B cell (primary cell): ENCODE measurements at regions not wholly inside any gene's neighbourhood (a gene's known extent, or its start where the extent isn't known, plus 50 kb on each side); places are given as distances from the start of the nearest gene placed in this dataset.

Experiments
- ATAC-seq: fragments of 200-7000 bp; cut with Tn5 transposase; one replicate; pipeline ENCODE4 v1.10.0; 2021; ENCODE audit warnings: low read depth, mild to moderate bottlenecking, moderate number of reproducible peaks, moderate library complexity
- CTCF ChIA-PET: fragments of 350-600 bp; sonication (Branson Sonifier 250); formaldehyde crosslinking; loops from one replicate; lab custom pipeline; 2021; ENCODE audit warnings: antibody characterized with exemption, inconsistent platforms; lab: Charles Lee
- POLR2A ChIA-PET: fragments of 350-600 bp; sonication (Branson Sonifier 250); formaldehyde crosslinking; loops from one replicate; lab custom pipeline; 2021; ENCODE audit warnings: antibody characterized with exemption; lab: Charles Lee
- DNase-seq: peaks from one replicate; pipeline ENCODE4 v3.0.0; 2013
- H2AFZ ChIP-seq: 2 replicates; pipeline ENCODE4 v1.6.1; 2012; ENCODE audit warnings: mild to moderate bottlenecking, low read depth, low read length; ENCODE audit not compliant: insufficient read depth, poor library complexity, severe bottlenecking
- H3K27ac ChIP-seq, 2 donors: 1 replicate in 1 of 2; 2 replicates in 1 of 2; pipeline ENCODE4 v1.5.1; 2012 to 2013; ENCODE audit warnings: low read length in 2 of 2, mild to moderate bottlenecking in 2 of 2, moderate library complexity in 1 of 2
- H3K27me3 ChIP-seq, 4 experiments: fragments of 200-600 bp in 1 of 4; sonication (generic) in 1 of 4; replicated peaks in 1 of 4; 1 replicate in 2 of 4; 2 replicates in 2 of 4; pipeline versions ENCODE4 v1.6.1 to v1.7.0; 2013 to 2016; ENCODE audit warnings: low read length in 3 of 4, mild to moderate bottlenecking in 2 of 4, mixed read lengths in 1 of 4, moderate library complexity in 1 of 4; ENCODE audit not compliant: insufficient read depth in 4 of 4, control insufficient read depth in 3 of 4; ENCODE audit errors: control extremely low read depth in 1 of 4
- H3K36me3 ChIP-seq, 2 experiments: replicated peaks in 1 of 2; 1 replicate in 1 of 2; 2 replicates in 1 of 2; pipeline versions ENCODE4 v1.6.1 to v1.7.1; 2013; ENCODE audit warnings: low read length in 1 of 2; ENCODE audit not compliant: insufficient read depth in 2 of 2, control insufficient read depth in 1 of 2; ENCODE audit errors: control extremely low read depth in 1 of 2, extremely low read depth in 1 of 2
- H3K4me1 ChIP-seq, 2 donors: fragments of 200-600 bp in 1 of 2; sonication (generic) in 1 of 2; 1 replicate in 1 of 2; 2 replicates in 1 of 2; pipeline versions ENCODE4 v1.5.1 to v1.6.1; 2013 to 2017; ENCODE audit warnings: low read length in 2 of 2; ENCODE audit not compliant: control insufficient read depth in 2 of 2, insufficient read depth in 2 of 2
- H3K4me2 ChIP-seq: replicated peaks from 2 replicates; pipeline ENCODE3; 2012; ENCODE audit warnings: mild to moderate bottlenecking, low read depth, low read length; ENCODE audit not compliant: poor library complexity, severe bottlenecking
- H3K4me3 ChIP-seq, 5 experiments: fragments of 200-600 bp in 1 of 5; sonication (generic) in 1 of 5; 1 replicate in 3 of 5; 2 replicates in 2 of 5; pipeline versions ENCODE4 v1.5.1 to v1.7.0; 2011 to 2016; ENCODE audit warnings: low read length in 4 of 5, mild to moderate bottlenecking in 4 of 5, low read depth in 2 of 5, control low read depth in 1 of 5, moderate library complexity in 1 of 5; ENCODE audit not compliant: insufficient read depth in 1 of 5; ENCODE audit errors: control extremely low read depth in 1 of 5, extremely low read depth in 1 of 5
- H3K79me2 ChIP-seq: fragments of 200-600 bp; sonication (generic); one replicate; pipeline ENCODE4 v1.6.0; 2016; ENCODE audit warnings: low read length; ENCODE audit not compliant: control insufficient read depth, insufficient read depth
- H3K9ac ChIP-seq: fragments of 200-600 bp; sonication (generic); 2 replicates; pipeline ENCODE4 v1.6.1; 2017; ENCODE audit warnings: mild to moderate bottlenecking, low read length, moderate library complexity
- H3K9me3 ChIP-seq, 3 donors: one replicate each; pipeline versions ENCODE4 v1.6.1 to v1.7.1; 2013; ENCODE audit warnings: low read length in 2 of 3; ENCODE audit not compliant: control insufficient read depth in 2 of 3, insufficient read depth in 1 of 3; ENCODE audit errors: control extremely low read depth in 1 of 3
- H4K20me1 ChIP-seq: 2 replicates; pipeline ENCODE4 v1.6.0; 2012; ENCODE audit warnings: mild to moderate bottlenecking, low read length; ENCODE audit not compliant: insufficient read depth, control insufficient read depth, poor library complexity, severe bottlenecking
- H3K27ac Mint-ChIP-seq: one replicate; pipeline ENCODE4 v1.8.0; 2021; ENCODE audit warnings: mixed read lengths
- H3K27me3 Mint-ChIP-seq: one replicate; pipeline ENCODE4 v1.8.0; 2021; ENCODE audit warnings: mixed read lengths
- H3K4me1 Mint-ChIP-seq: one replicate; pipeline ENCODE4 v1.8.0; 2021; ENCODE audit warnings: mixed read lengths
- H3K4me3 Mint-ChIP-seq: one replicate; pipeline ENCODE4 v1.8.0; 2021; ENCODE audit warnings: mixed read lengths
- H3K9me3 Mint-ChIP-seq: one replicate; pipeline ENCODE4 v1.8.0; 2022; ENCODE audit warnings: mixed read lengths; ENCODE audit not compliant: insufficient read depth
- CTCF ChIP-seq: fragments of 200-600 bp; IDR thresholded peaks from one replicate; pipeline ENCODE4 v1.8.0; 2022; ENCODE audit warnings: antibody characterized with exemption, mild to moderate bottlenecking
- EZH2 ChIP-seq: IDR thresholded peaks from 2 replicates; pipeline ENCODE4 v1.6.1; 2012; ENCODE audit warnings: borderline replicate concordance, low read depth, mild to moderate bottlenecking, moderate library complexity, low read length; ENCODE audit not compliant: insufficient read depth, poor library complexity, severe bottlenecking
- WGBS: methylation state at CpG from one replicate; pipeline ENCODE4 v1.1.5; 2013; ENCODE audit warnings: missing lambda C conversion rate; ENCODE audit not compliant: insufficient coverage; 5-methylcytosine and 5-hydroxymethylcytosine counted together
- intact Hi-C: fragments of 100-400 bp; cut with micrococcal nuclease; formaldehyde crosslinking; loops from one replicate; pipeline ENCODE4 v1.10.0; 2022

DNA sequence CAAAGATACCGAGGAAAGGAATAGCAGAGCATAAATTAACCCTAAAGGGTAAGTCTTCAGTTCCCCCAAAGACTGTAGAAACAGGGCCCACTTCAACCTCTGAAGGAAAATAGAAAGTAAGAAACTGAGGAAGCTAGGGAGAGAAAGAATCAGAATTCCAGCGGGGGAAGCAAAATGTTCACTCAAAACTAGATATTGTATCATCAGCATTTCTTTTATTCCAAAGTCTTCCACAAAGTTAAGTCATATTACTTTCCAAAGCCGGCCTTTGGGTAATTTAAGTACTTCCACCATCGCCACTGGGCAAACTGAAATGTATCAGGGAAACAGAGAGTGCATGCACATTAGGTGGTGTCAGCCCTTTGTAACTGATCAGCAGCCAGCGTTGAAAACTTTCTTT, 88.3 kb downstream of the RSL24D1 start:
- no peaks in the 10 kb centered on the region for H3K36me3 ChIP-seq
- H3K4me3 ChIP-seq: no peak overlapping the region
- DNase-seq (no peak), ATAC-seq (no peak)
- H3K27me3 ChIP-seq: no peaks in the 10 kb centered on the region
- ChIA-PET POLR2A (no interaction called here), CTCF (interaction anchor here (0.7 to 2.0 kb wide), 4 partner anchors 10 to 399 kb away, joined by 3 to 4 read pairs (median 4); no protein-coding TSS in a partner anchor)
- Mint-ChIP-seq H3K27ac (no peak overlapping the region), H3K4me1 (no peaks in the 10 kb centered on the region), H3K27me3 (peaks cover 22% of the 10 kb centered on the region), H3K9me3 (no peaks in the 10 kb centered on the region), H3K4me3 (no peak overlapping the region)
- intact Hi-C loops: no loop called here
- no peak overlapping the region for H2AFZ ChIP-seq
- no peaks in the 10 kb centered on the region for H3K4me1 ChIP-seq
- H4K20me1 ChIP-seq: no peaks in the 10 kb centered on the region
- H3K79me2 ChIP-seq: no peaks in the 10 kb centered on the region
- no peak overlapping the region for H3K4me2 ChIP-seq
- no peak overlapping the region for H3K27ac ChIP-seq
- WGBS: 100% methylated on average over 1 of the region's 5 CpGs
- TF ChIP-seq EZH2: no peak
- TF ChIP-seq CTCF: no peak
- H3K9me3 ChIP-seq: no peaks in the 10 kb centered on the region
- no peak overlapping the region for H3K9ac ChIP-seq

GRCh38 chr15:55106155-55106554, 90.6 kb downstream of the RSL24D1 start:
- H3K27ac Mint-ChIP-seq: no peak overlapping the region
- no peak overlapping the region for H3K4me3 ChIP-seq
- no peaks in the 10 kb centered on the region for H3K79me2 ChIP-seq
- no peak overlapping the region for H3K4me2 ChIP-seq
- TF ChIP-seq EZH2 (no peak), CTCF (no peak)
- H3K36me3 ChIP-seq: no peaks in the 10 kb centered on the region
- H4K20me1 ChIP-seq: no peaks in the 10 kb centered on the region
- no peaks in the 10 kb centered on the region for H3K9me3 Mint-ChIP-seq
- no peaks in the 10 kb centered on the region for H3K4me1 ChIP-seq
- H2AFZ ChIP-seq: no peak overlapping the region
- no peak overlapping the region for H3K27ac ChIP-seq
- WGBS: 80% methylated on average over 1 of the region's 3 CpGs
- no peaks in the 10 kb centered on the region for H3K9me3 ChIP-seq
- H3K27me3 ChIP-seq: no peaks in the 10 kb centered on the region
- no peaks in the 10 kb centered on the region for H3K4me1 Mint-ChIP-seq
- ChIA-PET POLR2A (no interaction called here), CTCF (no interaction called here)
- no peak overlapping the region for H3K4me3 Mint-ChIP-seq
- peaks cover 23% of the 10 kb centered on the region for H3K27me3 Mint-ChIP-seq
- intact Hi-C loops: no loop called here
- no peak for ATAC-seq
- no peak for DNase-seq
- no peak overlapping the region for H3K9ac ChIP-seq
